K562 (cell line): ENCODE measurements at regions not wholly inside any gene's neighbourhood (a gene's known extent, or its start where the extent isn't known, plus 50 kb on each side); places are given as distances from the start of the nearest gene placed in this dataset.
A peak's percentile ranks its signal among the peaks of the same experiment; 100 is the strongest.
"Not testable (repeated sequence)": the region's sequence is repeated elsewhere in the genome, so short reads cannot be mapped to it uniquely, and the experiment has no call there.

Experiments
- ATAC-seq: fragments of 200-7000 bp; cut with Tn5 transposase; 3 replicates; pipeline ENCODE4 v1.9.1; 2020; ENCODE audit warnings: moderate library complexity
- BruUV-seq: library from RNA; stranded (reverse); fragments of 400-500 nt; replicated peaks from 2 replicates; lab custom pipeline; 2021; lab: Mats Ljungman, UMichigan
- CTCF ChIA-PET: fragments of 300-600 bp; formaldehyde crosslinking; extraction: SDS; loops from one replicate; lab custom pipeline; 2021; ENCODE audit warnings: low intra/inter-chr PET ratio; lab: Yijun Ruan, JAX
- POLR2A ChIA-PET: fragments of 300-600, 350-650 bp; sonication (Branson Sonifier 250); formaldehyde crosslinking; extraction: SDS; loops from one replicate; lab custom pipeline; 2021; ENCODE audit warnings: antibody characterized with exemption, inconsistent platforms; lab: Yijun Ruan, JAX
- DNase-seq, 4 experiments: peaks; one replicate each; pipeline versions ENCODE4 v3.0.0 to v3.0.0-alpha.2; 2011 to 2018; ENCODE audit warnings: low spot score in 3 of 4, mixed read lengths in 3 of 4; ENCODE audit errors: extremely low read depth in 1 of 4
- FAIRE-seq: peaks from 2 replicates; lab custom pipeline; 2011; peaks lifted over from hg19 to GRCh38; lab: Jason Lieb, UNC
- H2AFZ ChIP-seq: 2 replicates; pipeline ENCODE4 v1.6.0; 2011; ENCODE audit warnings: low read depth, low read length, control low read depth, inconsistent platforms
- H3K27ac ChIP-seq: fragments of 200-600 bp; 3 replicates; pipeline ENCODE4 v1.8.0; 2011; ENCODE audit warnings: low read depth, mild to moderate bottlenecking, control low read depth, inconsistent platforms, low read length, moderate library complexity, mixed read lengths; ENCODE audit errors: extremely low read depth
- H3K27me3 ChIP-seq, 2 experiments: fragments of 300-600 bp in 1 of 2; 2 replicates in 1 of 2; 3 replicates in 1 of 2; pipeline versions ENCODE4 v1.6.0 to v1.8.0; 2011; ENCODE audit warnings: inconsistent platforms in 2 of 2, low read length in 2 of 2, mild to moderate bottlenecking in 1 of 2, mixed read lengths in 1 of 2, moderate library complexity in 1 of 2; ENCODE audit not compliant: control insufficient read depth in 2 of 2, insufficient read depth in 2 of 2
- H3K36me3 ChIP-seq: fragments of 300-600 bp; 3 replicates; pipeline ENCODE4 v1.8.0; 2011; ENCODE audit warnings: mild to moderate bottlenecking, low read length, inconsistent platforms; ENCODE audit not compliant: control insufficient read depth, insufficient read depth
- H3K4me1 ChIP-seq, 2 experiments: fragments of 200-600 bp in 1 of 2; replicated peaks in 1 of 2; 2 replicates in 1 of 2; 3 replicates in 1 of 2; pipeline versions ENCODE4 v1.5.1 to v1.8.0; 2011; ENCODE audit warnings: inconsistent platforms in 2 of 2, low read length in 2 of 2, mild to moderate bottlenecking in 1 of 2, mixed read lengths in 1 of 2, moderate library complexity in 1 of 2; ENCODE audit not compliant: control insufficient read depth in 2 of 2, insufficient read depth in 2 of 2
- H3K4me2 ChIP-seq: 2 replicates; pipeline ENCODE4 v1.6.1; 2011; ENCODE audit warnings: low read length, control low read depth, inconsistent platforms, mixed read lengths; ENCODE audit not compliant: insufficient read depth
- H3K4me3 ChIP-seq: fragments of 200-600 bp; sonication (generic), shearing (Covaris generic); 2 replicates; pipeline ENCODE4 v1.5.1; 2016; ENCODE audit warnings: control low read depth, inconsistent platforms
- H3K79me2 ChIP-seq: fragments of 200-600 bp; 3 replicates; pipeline ENCODE4 v1.8.0; 2011; ENCODE audit warnings: low read length, inconsistent platforms; ENCODE audit not compliant: control insufficient read depth, insufficient read depth
- H3K9ac ChIP-seq, 2 experiments: 2 replicates each; pipeline versions ENCODE4 v1.6.0 to v1.6.1; 2011; ENCODE audit warnings: low read depth in 2 of 2, low read length in 2 of 2, control low read depth in 1 of 2, inconsistent platforms in 1 of 2, mild to moderate bottlenecking in 1 of 2, mixed read lengths in 1 of 2; ENCODE audit not compliant: insufficient read depth in 1 of 2
- H3K9me1 ChIP-seq: one replicate; pipeline ENCODE4 v1.6.0; 2011; ENCODE audit warnings: inconsistent platforms, mild to moderate bottlenecking, low read length, moderate library complexity; ENCODE audit not compliant: control insufficient read depth, insufficient read depth
- H3K9me3 ChIP-seq: replicated peaks from 2 replicates; pipeline ENCODE4 v1.5.1; 2011; ENCODE audit warnings: low read depth, low read length, inconsistent platforms; ENCODE audit not compliant: control insufficient read depth, insufficient read depth
- H4K20me1 ChIP-seq: replicated peaks from 2 replicates; pipeline ENCODE4 v1.6.1; 2011; ENCODE audit warnings: low read length, inconsistent platforms, mixed read lengths; ENCODE audit not compliant: control insufficient read depth, insufficient read depth
- CEBPG ChIP-seq, 3 experiments: fragments of 200-800 bp in 1 of 3; sonication (Bioruptor generic) in 1 of 3; sonication (generic) in 1 of 3; formaldehyde crosslinking in 1 of 3; IDR thresholded peaks in 2 of 3; conservative IDR thresholded peaks in 1 of 3; 2 replicates each; pipeline versions ENCODE4 v1.6.1 to v1.8.0; 2016 to 2022; ENCODE audit warnings: missing compliant biosample characterization in 2 of 3, missing genetic modification characterization in 2 of 3, mild to moderate bottlenecking in 1 of 3, missing genetic modification reagents in 1 of 3
- CREM ChIP-seq: IDR thresholded peaks from 2 replicates; pipeline ENCODE4 v1.6.1; 2014; ENCODE audit warnings: antibody characterized with exemption, low read depth
- EHMT2 ChIP-seq: fragments of 450-650 bp; IDR thresholded peaks from 2 replicates; pipeline ENCODE4 v1.6.1; 2018; ENCODE audit warnings: antibody characterized with exemption
- ESRRA ChIP-seq: fragments of 450-650 bp; IDR thresholded peaks from 2 replicates; pipeline ENCODE4 v1.6.1; 2014; ENCODE audit warnings: low read depth, mild to moderate bottlenecking, moderate library complexity, borderline replicate concordance
- MEIS2 ChIP-seq: fragments of 450-650 bp; IDR thresholded peaks from 2 replicates; pipeline ENCODE4 v1.6.1; 2014; ENCODE audit warnings: mild to moderate bottlenecking; ENCODE audit not compliant: partially characterized antibody
- POLR2AphosphoS5 ChIP-seq: IDR thresholded peaks from 2 replicates; pipeline ENCODE4 v1.6.1; 2011; ENCODE audit warnings: mild to moderate bottlenecking, low read depth, low read length, moderate library complexity; ENCODE audit not compliant: control insufficient read depth, insufficient read depth
- SOX6 ChIP-seq: fragments of 450-650 bp; IDR thresholded peaks from 2 replicates; pipeline ENCODE4 v1.6.1; 2014; ENCODE audit warnings: mild to moderate bottlenecking
- SPI1 ChIP-seq: IDR thresholded peaks from 2 replicates; pipeline ENCODE4 v1.6.1; 2011; ENCODE audit warnings: low read depth, low read length, control low read depth, borderline replicate concordance
- WGBS: fragments of 100-300 bp; shearing (Covaris generic); methylation state at CpG from one replicate; pipeline ENCODE4 v1.1.6; 2016; ENCODE audit warnings: low coverage, mixed read lengths; ENCODE audit not compliant: insufficient coverage; ENCODE audit errors: missing lambda C conversion rate; 5-methylcytosine and 5-hydroxymethylcytosine counted together
- in situ Hi-C: fragments of 300-500 bp; cut with MboI; formaldehyde crosslinking; loops from 4 replicates; pipeline ENCODE4 v1.15.0; 2018; ENCODE audit warnings: inconsistent platforms, mixed read lengths
- intact Hi-C: fragments of 100-400 bp; cut with micrococcal nuclease; formaldehyde crosslinking; loops from 2 replicates; pipeline ENCODE4 v1.14.2; 2022
- TF ChIP-seq, protein P1 (sequence below), 2 experiments: fragments of 450-650 bp in 1 of 2; sonication (generic) in 1 of 2; formaldehyde crosslinking in 1 of 2; IDR thresholded peaks in 1 of 2; conservative IDR thresholded peaks in 1 of 2; 2 replicates each; pipeline versions ENCODE4 v1.6.1 to v1.8.1; 2016 to 2023; ENCODE audit warnings: mild to moderate bottlenecking in 2 of 2, moderate library complexity in 2 of 2, inconsistent platforms in 1 of 2, missing genetic modification reagents in 1 of 2

DNA sequence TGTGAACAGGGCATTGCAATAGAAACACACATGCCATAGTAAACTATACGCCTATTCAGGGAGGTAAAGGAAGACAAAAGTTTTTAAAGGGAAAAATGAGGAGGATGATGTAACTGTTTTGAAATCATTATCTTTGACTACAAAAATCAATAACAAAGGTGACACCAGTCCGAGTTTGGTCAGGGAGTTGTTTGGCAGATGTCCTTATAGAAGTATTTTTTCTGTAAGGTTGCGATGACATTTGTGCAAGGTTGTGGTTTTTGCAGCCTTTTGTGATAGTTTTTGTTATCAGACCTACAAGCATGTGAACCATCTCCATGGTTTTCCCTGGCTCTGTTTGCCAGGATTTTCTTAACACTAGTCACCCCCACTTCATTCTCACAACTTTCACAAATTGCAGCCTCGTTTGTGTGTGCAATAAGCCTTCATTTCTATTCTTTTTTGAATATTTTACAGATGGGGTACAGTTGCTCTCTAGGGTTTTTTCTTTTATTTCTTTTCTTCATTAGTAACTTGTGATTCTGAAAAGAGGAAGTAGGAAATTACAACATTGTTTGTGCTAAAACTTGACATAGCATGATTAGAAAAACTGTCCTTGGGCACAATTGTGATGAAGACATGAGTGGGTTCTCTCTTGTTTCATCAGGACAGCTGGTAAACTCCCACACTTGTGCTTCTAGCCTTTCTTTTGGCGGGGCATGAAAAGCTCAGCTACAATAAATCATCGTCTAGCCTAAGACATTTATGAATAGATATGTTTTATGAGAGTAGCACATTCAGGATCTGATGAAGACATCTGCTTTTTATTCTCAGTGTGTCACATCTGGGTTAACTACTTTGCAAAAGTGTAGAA is 60.2 kb upstream of the PNPLA4 start:
- ChIA-PET POLR2A (no interaction called here), CTCF (no interaction called here)
- in situ Hi-C loops: no loop called here
- H3K9me3 ChIP-seq: no peaks in the 10 kb centered on the region
- H3K9me1 ChIP-seq: no peaks in the 10 kb centered on the region
- no peak for ATAC-seq
- BruUV-seq: no TSS peak
- no peak for DNase-seq
- H3K4me2 ChIP-seq: no peak overlapping the region
- TF ChIP-seq CREM (no peak), SOX6 (peak; percentile 28; the same call in 1 of the 2 replicates), POLR2AphosphoS5 (no peak), SPI1 (peak; percentile 39; the same call in 1 of the 2 replicates), ESRRA (peak; percentile 26; the same call in 1 of the 2 replicates), CEBPG (CRISPR knock-in tag; IDR thresholded peaks at IDR 0.05) (no peak), CEBPG (tag; conservative IDR thresholded peaks at IDR 0.05 in 1 of 2, IDR thresholded peaks at IDR 0.05 in 1 of 2) (peak in 1 of 2 experiments; percentile 64; a peak in 2 of 4 replicates), MEIS2 (peak; percentile 34), EHMT2 (no peak)
- TF ChIP-seq, protein P1, sequence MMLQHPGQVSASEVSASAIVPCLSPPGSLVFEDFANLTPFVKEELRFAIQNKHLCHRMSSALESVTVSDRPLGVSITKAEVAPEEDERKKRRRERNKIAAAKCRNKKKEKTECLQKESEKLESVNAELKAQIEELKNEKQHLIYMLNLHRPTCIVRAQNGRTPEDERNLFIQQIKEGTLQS (IDR thresholded peaks at IDR 0.05): peak; percentile 24; the same call in 1 of the 2 replicates
- TF ChIP-seq, protein P1 (CRISPR knock-in tag; conservative IDR thresholded peaks at IDR 0.05): no peak
- no peaks in the 10 kb centered on the region for H3K27me3 ChIP-seq
- H3K9ac ChIP-seq: no peak overlapping the region
- no peaks in the 10 kb centered on the region for H3K79me2 ChIP-seq
- no peaks in the 10 kb centered on the region for H4K20me1 ChIP-seq
- H3K27ac ChIP-seq: no peak overlapping the region
- H2AFZ ChIP-seq: no peak overlapping the region
- H3K4me1 ChIP-seq: no peaks in the 10 kb centered on the region
- FAIRE-seq: no peak
- intact Hi-C loops: no loop called here
- H3K4me3 ChIP-seq: no peak overlapping the region
- 4% methylated on average over 5 of the region's 6 CpGs for WGBS
- H3K36me3 ChIP-seq: no peaks in the 10 kb centered on the region

DNA sequence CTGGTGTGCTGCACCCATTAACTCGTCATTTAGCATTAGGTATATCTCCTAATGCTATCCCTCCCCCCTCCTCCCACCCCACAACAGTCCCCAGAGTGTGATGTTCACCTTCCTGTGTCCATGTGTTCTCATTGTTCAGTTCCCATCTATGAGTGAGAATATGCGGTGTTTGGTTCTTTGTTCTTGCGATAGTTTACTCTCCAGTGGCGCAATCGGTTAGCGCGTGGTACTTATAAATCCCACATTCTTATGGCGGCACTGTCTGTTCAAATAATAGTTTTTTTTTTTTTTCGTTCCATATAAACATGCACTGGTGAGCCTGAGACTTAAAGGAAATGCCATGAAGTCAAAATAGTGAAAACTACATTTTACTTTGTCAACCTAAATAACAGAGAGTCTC is 59.5 kb upstream of the PNPLA4 start:
- 39% methylated on average over 8 of the region's 9 CpGs for WGBS
- H4K20me1 ChIP-seq, BruUV-seq, H3K4me1 ChIP-seq, H3K9ac ChIP-seq, POLR2A ChIA-PET, H3K9me3 ChIP-seq, H3K9me1 ChIP-seq, FAIRE-seq, intact Hi-C loops, in situ Hi-C loops, H3K27ac ChIP-seq, H3K36me3 ChIP-seq, DNase-seq, CTCF ChIA-PET, H2AFZ ChIP-seq, H3K79me2 ChIP-seq, H3K4me2 ChIP-seq, H3K27me3 ChIP-seq, H3K4me3 ChIP-seq, ATAC-seq: not testable (repeated sequence)
